Right hindlimb (tissue), 1 donor: ENCODE measurements at regions not wholly inside any gene's neighbourhood (a gene's known extent, or its start where the extent isn't known, plus 50 kb on each side); places are given as distances from the start of the nearest gene placed in this dataset.
"Not testable (repeated sequence)": the region's sequence is repeated elsewhere in the genome, so short reads cannot be mapped to it uniquely, and the experiment has no call there.

Experiments
- DNase-seq: peaks from one replicate; pipeline ENCODE4 v3.0.0-alpha.2; 2018

- no peak for DNase-seq
Measured at GRCh38 chr4:92241094-92241493, 62.7 kb upstream of the GRID2 start.

- DNase-seq = no peak
Measured at GRCh38 chr4:92246384-92246783, 57.4 kb upstream of the GRID2 start.

DNA sequence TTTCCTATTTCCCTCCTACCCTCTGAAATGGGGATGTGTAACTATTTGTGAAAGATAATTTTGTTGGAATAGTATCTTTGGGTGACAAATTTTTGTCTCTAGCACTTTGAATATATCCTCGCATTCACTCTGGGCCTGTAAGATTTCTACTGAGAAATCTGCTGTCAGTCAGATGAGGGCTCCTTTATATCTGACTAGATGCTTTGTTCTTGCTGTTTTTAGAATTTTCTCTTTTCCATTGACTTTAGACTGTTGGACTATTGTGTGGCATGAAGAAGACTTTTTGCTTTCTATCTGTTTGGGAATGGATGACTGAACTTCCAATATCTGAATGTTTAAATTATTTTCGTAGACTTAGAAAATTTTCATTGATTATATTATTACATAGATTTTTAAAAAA, 54.2 kb upstream of the GRID2 start:
- no peak for DNase-seq

- DNase-seq = no peak
Measured at GRCh38 chr4:92251711-92252110, 52.1 kb upstream of the GRID2 start.

- not testable (repeated sequence) for DNase-seq
Measured at GRCh38 chr4:92252358-92252757, 51.4 kb upstream of the GRID2 start.

- no peak for DNase-seq
Measured at GRCh38 chr4:92252846-92253245, 50.9 kb upstream of the GRID2 start.

DNA sequence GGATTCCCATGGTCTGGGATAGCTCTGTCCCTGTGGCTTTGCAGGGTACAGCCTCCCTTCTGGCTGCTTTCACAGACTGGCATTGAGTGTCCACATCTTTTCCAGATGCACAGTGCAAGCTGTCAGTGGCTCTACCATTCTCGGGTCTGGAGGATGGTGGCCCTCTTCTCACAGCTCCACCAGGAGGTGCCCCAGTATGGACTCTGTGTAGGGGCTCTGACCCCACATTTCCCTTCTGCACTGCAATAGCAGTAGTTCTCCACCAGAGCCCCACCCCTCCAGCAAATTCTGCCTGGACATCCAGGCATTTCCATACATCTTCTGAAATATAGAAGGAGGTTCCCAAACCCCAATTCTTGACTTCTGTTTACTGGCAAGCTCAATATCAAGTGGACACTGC, 50.2 kb upstream of the GRID2 start:
- DNase-seq = no peak
